ENCODE measurements at regions not wholly inside any gene's neighbourhood (a gene's known extent, or its start where the extent isn't known, plus 50 kb on each side); places are given as distances from the start of the nearest gene placed in this dataset.

- TF ChIP-seq, protein P1, sequence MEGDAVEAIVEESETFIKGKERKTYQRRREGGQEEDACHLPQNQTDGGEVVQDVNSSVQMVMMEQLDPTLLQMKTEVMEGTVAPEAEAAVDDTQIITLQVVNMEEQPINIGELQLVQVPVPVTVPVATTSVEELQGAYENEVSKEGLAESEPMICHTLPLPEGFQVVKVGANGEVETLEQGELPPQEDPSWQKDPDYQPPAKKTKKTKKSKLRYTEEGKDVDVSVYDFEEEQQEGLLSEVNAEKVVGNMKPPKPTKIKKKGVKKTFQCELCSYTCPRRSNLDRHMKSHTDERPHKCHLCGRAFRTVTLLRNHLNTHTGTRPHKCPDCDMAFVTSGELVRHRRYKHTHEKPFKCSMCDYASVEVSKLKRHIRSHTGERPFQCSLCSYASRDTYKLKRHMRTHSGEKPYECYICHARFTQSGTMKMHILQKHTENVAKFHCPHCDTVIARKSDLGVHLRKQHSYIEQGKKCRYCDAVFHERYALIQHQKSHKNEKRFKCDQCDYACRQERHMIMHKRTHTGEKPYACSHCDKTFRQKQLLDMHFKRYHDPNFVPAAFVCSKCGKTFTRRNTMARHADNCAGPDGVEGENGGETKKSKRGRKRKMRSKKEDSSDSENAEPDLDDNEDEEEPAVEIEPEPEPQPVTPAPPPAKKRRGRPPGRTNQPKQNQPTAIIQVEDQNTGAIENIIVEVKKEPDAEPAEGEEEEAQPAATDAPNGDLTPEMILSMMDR (IDR thresholded peaks at IDR 0.05), result no peak
- TF ChIP-seq ZFX (IDR thresholded peaks at IDR 0.05; ENCODE audit: borderline replicate concordance), result no peak
Measured at GRCh38 chr22:48366591-48366990, 1461.1 kb downstream of the BRD1 start.
